GM13976 (cell line): ENCODE measurements at regions not wholly inside any gene's neighbourhood (a gene's known extent, or its start where the extent isn't known, plus 50 kb on each side); places are given as distances from the start of the nearest gene placed in this dataset.
"Not testable (repeated sequence)": the region's sequence is repeated elsewhere in the genome, so short reads cannot be mapped to it uniquely, and the experiment has no call there.

Source experiments
- DNase-seq: peaks from one replicate; pipeline ENCODE4 v3.0.0; 2012; ENCODE audit warnings: low spot score
- in situ Hi-C: fragments of 300-500 bp; cut with MboI; formaldehyde crosslinking; loops from one replicate; pipeline ENCODE4 v1.12.0; 2022; ENCODE audit warnings: low sequenced_read_pairs, mixed read lengths, inconsistent platforms; ENCODE audit not compliant: unreplicated experiment
- TF ChIP-seq, protein P1 (sequence below): IDR thresholded peaks from 2 replicates; pipeline ENCODE4 v1.5.1; 2012; ENCODE audit warnings: borderline replicate concordance, mild to moderate bottlenecking; ENCODE audit not compliant: insufficient read depth; ENCODE audit errors: extremely low read depth, missing control alignments, control extremely low read depth

DNA sequence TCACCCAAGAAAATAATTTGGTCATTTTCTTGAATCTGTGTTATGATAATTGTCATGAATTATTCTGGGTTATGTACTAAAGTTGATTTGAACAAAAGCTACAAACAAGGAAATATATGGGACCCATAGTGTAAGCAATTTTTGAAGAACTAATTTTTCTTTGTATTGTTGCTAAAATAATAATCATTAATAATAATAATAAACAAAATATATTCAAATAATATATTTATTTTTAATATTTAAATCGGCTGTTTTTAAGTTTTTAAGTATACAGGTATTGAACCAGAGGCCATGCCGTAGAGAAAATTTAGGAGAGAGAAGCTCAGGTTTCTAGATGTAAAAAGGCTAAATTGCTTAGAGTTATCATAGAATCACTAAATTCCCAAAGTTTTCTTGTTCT lies 747.3 kb downstream of the LUZP2 start:
- no peak for DNase-seq
- in situ Hi-C loops, result no loop called here
- TF ChIP-seq, protein P1, sequence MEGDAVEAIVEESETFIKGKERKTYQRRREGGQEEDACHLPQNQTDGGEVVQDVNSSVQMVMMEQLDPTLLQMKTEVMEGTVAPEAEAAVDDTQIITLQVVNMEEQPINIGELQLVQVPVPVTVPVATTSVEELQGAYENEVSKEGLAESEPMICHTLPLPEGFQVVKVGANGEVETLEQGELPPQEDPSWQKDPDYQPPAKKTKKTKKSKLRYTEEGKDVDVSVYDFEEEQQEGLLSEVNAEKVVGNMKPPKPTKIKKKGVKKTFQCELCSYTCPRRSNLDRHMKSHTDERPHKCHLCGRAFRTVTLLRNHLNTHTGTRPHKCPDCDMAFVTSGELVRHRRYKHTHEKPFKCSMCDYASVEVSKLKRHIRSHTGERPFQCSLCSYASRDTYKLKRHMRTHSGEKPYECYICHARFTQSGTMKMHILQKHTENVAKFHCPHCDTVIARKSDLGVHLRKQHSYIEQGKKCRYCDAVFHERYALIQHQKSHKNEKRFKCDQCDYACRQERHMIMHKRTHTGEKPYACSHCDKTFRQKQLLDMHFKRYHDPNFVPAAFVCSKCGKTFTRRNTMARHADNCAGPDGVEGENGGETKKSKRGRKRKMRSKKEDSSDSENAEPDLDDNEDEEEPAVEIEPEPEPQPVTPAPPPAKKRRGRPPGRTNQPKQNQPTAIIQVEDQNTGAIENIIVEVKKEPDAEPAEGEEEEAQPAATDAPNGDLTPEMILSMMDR, result no peak

DNA sequence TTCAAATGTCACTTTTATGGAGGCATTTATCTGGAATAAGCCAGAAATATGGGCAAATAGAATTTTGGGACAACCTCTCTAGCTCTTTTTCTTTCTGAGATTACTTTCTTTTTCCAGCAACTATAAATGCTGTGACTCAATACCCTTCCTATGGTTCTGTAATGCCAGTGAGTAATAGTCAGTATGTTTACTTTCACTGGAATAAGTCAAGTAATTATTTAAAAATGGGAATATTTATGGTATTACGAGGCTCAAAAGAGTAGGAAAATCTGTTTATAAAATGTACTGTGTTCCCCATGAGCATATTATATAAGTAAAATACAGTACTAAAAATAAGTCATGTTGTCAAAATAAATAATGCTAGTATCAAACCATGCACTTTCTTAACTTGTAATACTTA lies 750.5 kb downstream of the LUZP2 start:
- in situ Hi-C loops, result no loop called here

DNA sequence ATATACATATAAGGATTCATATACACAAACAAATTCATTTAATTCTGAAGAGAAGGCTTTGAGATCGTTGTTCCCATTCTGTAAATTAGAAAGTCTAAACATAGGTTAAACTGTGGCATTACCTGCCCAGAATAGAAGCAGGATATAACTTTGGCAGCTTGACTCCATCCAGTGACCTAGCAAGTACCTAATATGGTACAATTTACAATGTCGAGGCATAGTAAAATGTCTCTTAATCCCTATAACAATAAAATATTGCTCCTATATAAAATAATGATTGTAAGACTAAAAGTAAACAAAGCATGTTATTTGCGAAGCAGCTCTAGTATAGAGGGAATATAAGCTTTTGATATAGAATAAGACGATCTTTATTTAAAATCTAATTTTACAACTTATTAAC lies 756.0 kb downstream of the LUZP2 start:
- no peak for DNase-seq
- in situ Hi-C loops, result no loop called here
- TF ChIP-seq, protein P1, result no peak

More for the DNA sequence above, 750.5 kb downstream of the LUZP2 start:
- TF ChIP-seq, protein P1, result no peak
- no peak for DNase-seq

DNA sequence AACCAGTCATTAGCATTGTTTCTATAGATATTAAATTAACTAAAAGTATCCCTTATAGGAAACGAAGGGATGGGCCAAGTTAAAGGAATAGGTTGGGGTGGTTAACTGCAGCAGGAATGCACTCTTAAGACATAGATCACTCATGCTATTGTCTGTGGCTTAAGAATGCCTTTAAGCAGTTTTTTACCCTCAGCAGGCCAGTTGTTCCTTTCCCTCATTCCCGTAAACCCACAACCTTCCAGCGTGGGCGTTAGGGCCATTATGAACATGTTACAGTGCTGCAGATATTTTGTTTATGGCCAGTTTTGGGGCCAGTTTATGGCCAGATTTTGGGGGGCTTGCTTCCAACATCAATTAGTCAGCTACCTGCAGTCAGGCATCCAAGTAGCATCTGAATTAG lies 767.0 kb downstream of the LUZP2 start:
- in situ Hi-C loops, DNase-seq: not testable (repeated sequence)

DNA sequence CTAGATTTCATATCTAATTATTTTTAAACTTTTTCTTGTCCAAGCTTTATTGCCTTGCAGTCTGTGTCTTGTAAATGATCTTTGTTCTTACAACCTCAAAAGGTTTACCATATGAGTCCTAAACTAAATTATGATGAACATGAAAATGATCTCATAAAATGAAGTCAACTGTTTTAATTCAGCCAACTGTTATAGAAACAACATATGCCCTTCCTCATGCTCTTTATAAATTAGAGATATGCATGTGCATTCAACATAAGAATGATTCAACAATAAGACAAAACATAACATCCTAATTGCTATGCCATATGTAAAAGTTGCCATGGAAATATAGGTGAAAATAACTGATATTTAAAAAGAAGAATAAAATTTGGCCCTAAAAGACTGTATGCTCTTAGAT lies 774.4 kb downstream of the LUZP2 start:
- in situ Hi-C loops, result no loop called here
- TF ChIP-seq, protein P1, result no peak
- no peak for DNase-seq

DNA sequence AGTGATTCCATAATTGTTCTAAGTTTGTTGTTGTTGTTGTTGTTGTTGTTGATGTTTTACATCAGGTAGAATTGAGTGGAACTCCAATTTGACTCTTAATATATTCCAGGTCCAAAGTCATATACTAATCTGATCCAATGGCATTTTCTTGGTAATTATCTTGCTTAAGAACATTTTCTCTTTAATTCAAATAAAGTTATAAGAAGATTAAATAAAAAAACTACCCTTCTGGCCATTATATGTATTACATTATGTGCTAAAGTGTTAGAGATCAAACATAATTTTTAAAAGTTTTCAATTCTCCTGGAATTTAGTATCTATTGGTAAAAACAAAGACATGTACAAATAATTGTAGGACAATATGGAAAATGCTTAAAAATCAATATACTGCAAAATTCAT lies 775.4 kb downstream of the LUZP2 start:
- TF ChIP-seq, protein P1, result no peak
- DNase-seq, result no peak
- in situ Hi-C loops, result no loop called here

DNA sequence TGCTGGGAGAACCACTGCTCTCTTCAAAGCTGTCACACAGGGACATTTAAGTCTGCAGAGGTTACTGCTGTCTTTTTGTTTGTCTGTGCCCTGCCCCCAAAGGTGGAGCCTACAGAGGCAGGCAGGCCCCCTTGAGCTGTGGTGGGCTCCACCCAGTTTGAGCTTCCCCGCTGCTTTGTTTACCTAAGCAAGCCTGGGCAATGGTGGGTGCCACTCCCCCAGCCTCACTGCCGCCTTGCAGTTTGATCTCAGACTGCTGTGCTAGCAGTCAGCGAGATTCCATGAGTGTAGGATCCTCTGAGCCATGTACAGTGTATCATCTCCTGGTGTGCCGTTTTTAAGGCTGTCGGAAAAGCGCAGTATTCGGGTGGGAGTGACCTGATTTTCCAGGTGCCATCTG lies 784.0 kb downstream of the LUZP2 start:
- in situ Hi-C loops, DNase-seq: not testable (repeated sequence)

DNA sequence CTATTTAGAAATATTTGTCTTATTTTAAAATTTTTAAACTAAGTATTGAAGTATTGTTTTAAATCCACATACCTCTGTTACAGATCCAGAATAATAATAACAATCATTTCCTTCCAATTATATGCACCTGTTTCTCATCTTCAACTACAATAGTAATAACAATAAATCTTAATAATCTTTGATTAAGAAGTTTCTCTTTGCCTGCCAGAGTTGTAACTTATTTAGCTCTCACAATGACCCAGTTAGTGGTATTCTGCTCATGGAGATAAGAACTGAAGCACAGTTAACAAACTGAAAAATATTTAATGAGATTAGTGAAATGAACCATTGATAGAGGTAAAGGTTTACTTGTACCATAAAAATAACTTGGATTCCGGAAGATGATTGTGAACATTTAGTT lies 796.3 kb downstream of the LUZP2 start:
- DNase-seq, result no peak

More for the DNA sequence above, 796.3 kb downstream of the LUZP2 start:
- TF ChIP-seq, protein P1, result no peak
- in situ Hi-C loops, result no loop called here
